Endothelial cell of umbilical vein (primary cell): ENCODE measurements at regions not wholly inside any gene's neighbourhood (a gene's known extent, or its start where the extent isn't known, plus 50 kb on each side); places are given as distances from the start of the nearest gene placed in this dataset.

ENCODE experiments used
- BruUV-seq: library from RNA; stranded (reverse); fragments of 400-500 nt; replicated peaks from 2 replicates; lab custom pipeline; 2021; lab: Mats Ljungman, UMichigan
- CTCF ChIA-PET: fragments of 300-600, 350-600 bp; sonication (Branson Sonifier 250); formaldehyde crosslinking; loops from one replicate; lab custom pipeline; 2021; ENCODE audit warnings: antibody characterized with exemption, inconsistent platforms; lab: Charles Lee
- POLR2A ChIA-PET: fragments of 300-600, 350-600 bp; sonication (Branson Sonifier 250); formaldehyde crosslinking; loops from one replicate; lab custom pipeline; 2021; ENCODE audit warnings: antibody characterized with exemption, inconsistent platforms; lab: Charles Lee
- DNase-seq: peaks from one replicate; pipeline ENCODE4 v3.0.0-alpha.2; 2011; ENCODE audit warnings: low read depth, low spot score
- FAIRE-seq: peaks from 2 replicates; lab custom pipeline; 2011; peaks lifted over from hg19 to GRCh38; lab: Jason Lieb, UNC
- H2AFZ ChIP-seq: 2 replicates; pipeline ENCODE4 v1.6.0; 2012; ENCODE audit warnings: low read depth, low read length, control low read depth, inconsistent platforms
- H3K27ac ChIP-seq: 2 replicates; pipeline ENCODE4 v1.5.1; 2011; ENCODE audit warnings: low read depth, mild to moderate bottlenecking, control low read depth, low read length, moderate library complexity; ENCODE audit not compliant: insufficient read depth
- H3K27me3 ChIP-seq, 2 experiments: 2 replicates each; pipeline versions ENCODE4 v1.6.0 to v1.6.1; 2011; ENCODE audit warnings: low read length in 2 of 2, mixed read lengths in 1 of 2; ENCODE audit not compliant: control insufficient read depth in 2 of 2, insufficient read depth in 2 of 2
- H3K36me3 ChIP-seq, 2 experiments: 2 replicates in 1 of 2; 3 replicates in 1 of 2; pipeline ENCODE4 v1.5.1; 2011; ENCODE audit warnings: low read length in 2 of 2, mild to moderate bottlenecking in 1 of 2, moderate library complexity in 1 of 2; ENCODE audit not compliant: control insufficient read depth in 2 of 2, insufficient read depth in 2 of 2; ENCODE audit errors: extremely low read depth in 1 of 2
- H3K4me1 ChIP-seq: 3 replicates; pipeline ENCODE4 v1.5.1; 2011; ENCODE audit warnings: mild to moderate bottlenecking, low read length; ENCODE audit not compliant: control insufficient read depth, insufficient read depth; ENCODE audit errors: extremely low read depth
- H3K4me2 ChIP-seq: 2 replicates; pipeline ENCODE4 v1.6.1; 2011; ENCODE audit warnings: low read length, control low read depth, mixed read lengths; ENCODE audit not compliant: insufficient read depth
- H3K4me3 ChIP-seq, 3 experiments: fragments of 200-600 bp in 1 of 3; sonication (generic), shearing (Covaris generic) in 1 of 3; replicated peaks in 1 of 3; 2 replicates each; pipeline ENCODE4 v1.5.1; 2011 to 2016; ENCODE audit warnings: control low read depth in 3 of 3, low read length in 3 of 3, mild to moderate bottlenecking in 2 of 3, inconsistent platforms in 1 of 3, low read depth in 1 of 3, moderate library complexity in 1 of 3; ENCODE audit not compliant: insufficient read depth in 1 of 3
- H3K79me2 ChIP-seq: 2 replicates; pipeline ENCODE4 v1.6.0; 2012; ENCODE audit warnings: low read length, inconsistent platforms; ENCODE audit not compliant: control insufficient read depth, insufficient read depth
- H3K9ac ChIP-seq: replicated peaks from 2 replicates; pipeline ENCODE3; 2011; ENCODE audit warnings: low read length, control low read depth; ENCODE audit not compliant: insufficient read depth; ENCODE audit errors: extremely low read depth
- H3K9me1 ChIP-seq: replicated peaks from 3 replicates; pipeline ENCODE4 v1.6.0; 2011; ENCODE audit warnings: mild to moderate bottlenecking, low read length; ENCODE audit not compliant: control insufficient read depth, insufficient read depth; ENCODE audit errors: extremely low read depth
- H3K9me3 ChIP-seq: replicated peaks from 2 replicates; pipeline ENCODE4 v1.5.1; 2012; ENCODE audit warnings: low read length, inconsistent platforms; ENCODE audit not compliant: control insufficient read depth, insufficient read depth
- H4K20me1 ChIP-seq: replicated peaks from 2 replicates; pipeline ENCODE3; 2011; ENCODE audit warnings: mild to moderate bottlenecking, low read length; ENCODE audit not compliant: control insufficient read depth, insufficient read depth; ENCODE audit errors: extremely low read depth
- EZH2 ChIP-seq: IDR thresholded peaks from 2 replicates; pipeline ENCODE4 v1.6.1; 2012; ENCODE audit warnings: borderline replicate concordance, low read depth, mild to moderate bottlenecking, moderate library complexity, low read length, inconsistent platforms; ENCODE audit not compliant: severe bottlenecking
- FOS ChIP-seq: IDR thresholded peaks from 2 replicates; pipeline ENCODE4 v1.6.1; 2011; ENCODE audit warnings: mild to moderate bottlenecking, low read length, moderate library complexity, borderline replicate concordance; ENCODE audit not compliant: insufficient read depth
- GATA2 ChIP-seq: IDR thresholded peaks from 2 replicates; pipeline ENCODE4 v1.7.0; 2011; ENCODE audit warnings: low read depth, mild to moderate bottlenecking, moderate library complexity, mixed read lengths, low read length; ENCODE audit not compliant: insufficient read length, insufficient read depth
- JUN ChIP-seq: IDR thresholded peaks from 2 replicates; pipeline ENCODE4 v1.6.1; 2011; ENCODE audit warnings: borderline replicate concordance, low read depth; ENCODE audit not compliant: insufficient read length, insufficient read depth
- MYC ChIP-seq: IDR thresholded peaks from one replicate; pipeline ENCODE4 v1.6.1; 2011; ENCODE audit warnings: mild to moderate bottlenecking, low read depth, low read length
- POLR2A ChIP-seq: IDR thresholded peaks from 2 replicates; pipeline ENCODE4 v1.6.1; 2012; ENCODE audit warnings: low read depth, mild to moderate bottlenecking, control low read depth, low read length
- POLR2AphosphoS5 ChIP-seq: IDR thresholded peaks from 2 replicates; pipeline ENCODE4 v1.6.1; 2012; ENCODE audit warnings: low read depth, mild to moderate bottlenecking, control low read depth, low read length, moderate library complexity; ENCODE audit not compliant: insufficient read depth
- dilution Hi-C: fragments of 300-500 bp; cut with MboI; formaldehyde crosslinking; loops from one replicate; pipeline ENCODE4 v1.15.0; 2019; ENCODE audit warnings: low sequenced_read_pairs; ENCODE audit not compliant: extremely low pct_ligation_motif_present
- intact Hi-C: fragments of 100-400 bp; cut with micrococcal nuclease; formaldehyde crosslinking; loops from one replicate; pipeline ENCODE4 v1.10.0; 2022
- TF ChIP-seq, protein P1 (sequence below), 2 donors: IDR thresholded peaks; 1 replicate in 1 of 2; 2 replicates in 1 of 2; pipeline ENCODE4 v1.5.1; 2011; ENCODE audit warnings: low read length in 2 of 2, mild to moderate bottlenecking in 2 of 2, moderate library complexity in 2 of 2, control low read depth in 1 of 2, inconsistent platforms in 1 of 2, low read depth in 1 of 2; ENCODE audit not compliant: insufficient read depth in 1 of 2; ENCODE audit errors: extremely low read depth in 1 of 2
- TF ChIP-seq, protein P2 (sequence below): IDR thresholded peaks from 2 replicates; pipeline ENCODE4 v1.6.1; 2011; ENCODE audit not compliant: insufficient read depth, insufficient read length

DNA sequence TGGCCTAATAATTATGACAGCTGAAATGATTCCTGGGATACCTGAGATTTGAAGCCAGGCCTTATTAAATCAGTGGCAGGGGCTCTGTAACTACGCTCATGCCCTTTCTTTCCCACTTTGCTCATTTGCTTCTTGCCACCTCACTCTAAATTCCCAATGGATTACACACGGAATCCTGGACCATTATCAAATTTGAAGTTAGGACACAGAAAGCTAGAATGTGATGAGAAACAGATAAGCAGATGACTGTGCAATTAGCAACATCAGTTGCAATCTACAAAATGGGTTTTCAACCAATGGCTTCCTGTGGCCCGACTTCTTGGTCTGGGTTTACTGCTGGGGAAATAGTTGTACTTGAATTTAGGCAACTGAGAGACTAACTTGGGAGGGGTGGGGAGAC is 374.3 kb downstream of the INHBA start:
- no peaks in the 10 kb centered on the region for H3K36me3 ChIP-seq
- no peak overlapping the region for H2AFZ ChIP-seq
- intact Hi-C loops = loop anchor here (5.0 to 10.0 kb wide), 2 partner anchors 49 to 324 kb away; no protein-coding TSS in a partner anchor
- TF ChIP-seq, protein P1, sequence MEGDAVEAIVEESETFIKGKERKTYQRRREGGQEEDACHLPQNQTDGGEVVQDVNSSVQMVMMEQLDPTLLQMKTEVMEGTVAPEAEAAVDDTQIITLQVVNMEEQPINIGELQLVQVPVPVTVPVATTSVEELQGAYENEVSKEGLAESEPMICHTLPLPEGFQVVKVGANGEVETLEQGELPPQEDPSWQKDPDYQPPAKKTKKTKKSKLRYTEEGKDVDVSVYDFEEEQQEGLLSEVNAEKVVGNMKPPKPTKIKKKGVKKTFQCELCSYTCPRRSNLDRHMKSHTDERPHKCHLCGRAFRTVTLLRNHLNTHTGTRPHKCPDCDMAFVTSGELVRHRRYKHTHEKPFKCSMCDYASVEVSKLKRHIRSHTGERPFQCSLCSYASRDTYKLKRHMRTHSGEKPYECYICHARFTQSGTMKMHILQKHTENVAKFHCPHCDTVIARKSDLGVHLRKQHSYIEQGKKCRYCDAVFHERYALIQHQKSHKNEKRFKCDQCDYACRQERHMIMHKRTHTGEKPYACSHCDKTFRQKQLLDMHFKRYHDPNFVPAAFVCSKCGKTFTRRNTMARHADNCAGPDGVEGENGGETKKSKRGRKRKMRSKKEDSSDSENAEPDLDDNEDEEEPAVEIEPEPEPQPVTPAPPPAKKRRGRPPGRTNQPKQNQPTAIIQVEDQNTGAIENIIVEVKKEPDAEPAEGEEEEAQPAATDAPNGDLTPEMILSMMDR (IDR thresholded peaks at IDR 0.05; ENCODE audit: extremely low read depth in 1 of 2, insufficient read depth in 1 of 2, low read depth in 1 of 2, low read length in 2 of 2) = no peak
- TF ChIP-seq FOS = no peak
- dilution Hi-C loops = no loop called here
- no TSS peak for BruUV-seq
- no peaks in the 10 kb centered on the region for H3K79me2 ChIP-seq
- no peaks in the 10 kb centered on the region for H4K20me1 ChIP-seq
- FAIRE-seq (no peak), DNase-seq (no peak)
- H3K9me3 ChIP-seq = no peaks in the 10 kb centered on the region
- no peak overlapping the region for H3K9ac ChIP-seq
- no peak overlapping the region for H3K27ac ChIP-seq
- CTCF ChIA-PET = interaction anchor here (0.6 to 0.9 kb wide), 2 partner anchors 41 to 325 kb away, joined by 3 read pairs; no protein-coding TSS in a partner anchor
- H3K4me1 ChIP-seq = no peaks in the 10 kb centered on the region
- POLR2A ChIA-PET = no interaction called here
- H3K4me3 ChIP-seq = no peak overlapping the region
- no peak overlapping the region for H3K4me2 ChIP-seq
- H3K27me3 ChIP-seq = no peaks in the 10 kb centered on the region
- no peaks in the 10 kb centered on the region for H3K9me1 ChIP-seq

DNA sequence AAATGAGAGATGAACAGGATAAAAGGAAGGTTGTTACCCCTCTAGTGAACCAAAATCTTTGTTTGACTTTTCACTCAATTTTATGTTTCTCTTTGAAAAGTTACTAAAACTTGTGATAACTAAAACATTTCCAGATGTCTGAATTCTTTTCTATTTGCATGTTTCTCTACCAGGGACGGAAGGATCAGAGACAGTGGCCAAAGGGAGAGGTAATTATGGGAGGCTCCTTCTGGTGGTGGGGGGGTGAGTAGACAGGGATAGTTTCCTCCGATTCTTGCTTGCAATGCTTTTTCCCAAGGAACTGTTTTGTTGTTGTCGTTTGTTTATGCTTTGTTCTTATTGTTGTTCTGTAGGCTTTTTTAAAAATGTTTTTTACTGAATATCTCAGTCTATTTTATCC is 374.8 kb downstream of the INHBA start:
- DNase-seq = no peak
- H2AFZ ChIP-seq = no peak overlapping the region
- BruUV-seq = no TSS peak

More for the DNA sequence above, 374.8 kb downstream of the INHBA start:
- Histone ChIP-seq H3K4me1 (no peaks in the 10 kb centered on the region), H3K27me3 (no peaks in the 10 kb centered on the region), H3K9ac (no peak overlapping the region), H3K36me3 (no peaks in the 10 kb centered on the region), H3K79me2 (no peaks in the 10 kb centered on the region), H3K9me3 (no peaks in the 10 kb centered on the region), H3K9me1 (no peaks in the 10 kb centered on the region), H3K4me3 (no peak overlapping the region), H3K27ac (no peak overlapping the region), H4K20me1 (no peaks in the 10 kb centered on the region), H3K4me2 (no peak overlapping the region)
- dilution Hi-C loops (no loop called here), intact Hi-C loops (loop anchor here (5.0 to 10.0 kb wide), 2 partner anchors 49 to 323 kb away; no protein-coding TSS in a partner anchor)
- CTCF ChIA-PET = no interaction called here
- POLR2A ChIA-PET = no interaction called here
- FAIRE-seq = no peak
- TF ChIP-seq, protein P2, sequence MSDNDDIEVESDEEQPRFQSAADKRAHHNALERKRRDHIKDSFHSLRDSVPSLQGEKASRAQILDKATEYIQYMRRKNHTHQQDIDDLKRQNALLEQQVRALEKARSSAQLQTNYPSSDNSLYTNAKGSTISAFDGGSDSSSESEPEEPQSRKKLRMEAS = no peak
- no peak for TF ChIP-seq GATA2
- TF ChIP-seq JUN = no peak
- TF ChIP-seq, protein P1 (IDR thresholded peaks at IDR 0.05; ENCODE audit: extremely low read depth in 1 of 2, insufficient read depth in 1 of 2, low read depth in 1 of 2, low read length in 2 of 2) = no peak
- TF ChIP-seq FOS = no peak
- TF ChIP-seq MYC = no peak
- no peak for TF ChIP-seq POLR2A
- no peak for TF ChIP-seq POLR2AphosphoS5
- TF ChIP-seq EZH2 = no peak
